ENCODE measurements at regions not wholly inside any gene's neighbourhood (a gene's known extent, or its start where the extent isn't known, plus 50 kb on each side); places are given as distances from the start of the nearest gene placed in this dataset.

GRCh38 chr1:58156831-58157230, 389.7 kb downstream of the OMA1 start:
- Histone ChIP-seq H3K36me3 (replicated peaks in 1 of 2; ENCODE audit: control extremely low read depth in 1 of 2, control insufficient read depth in 1 of 2, extremely low read depth in 1 of 2, insufficient read depth in 2 of 2, low read length in 1 of 2) (no peaks in the 10 kb centered on the region), H4K20me1 (ENCODE audit: control insufficient read depth, insufficient read depth, low read length, poor library complexity, severe bottlenecking) (no peaks in the 10 kb centered on the region), H3K27me3 (replicated peaks in 1 of 4; ENCODE audit: control extremely low read depth in 1 of 4, control insufficient read depth in 3 of 4, insufficient read depth in 4 of 4, low read length in 3 of 4) (no peaks in the 10 kb centered on the region), H3K4me1 (ENCODE audit: control insufficient read depth in 2 of 2, insufficient read depth in 2 of 2, low read length in 2 of 2) (no peaks in the 10 kb centered on the region), H3K27ac (ENCODE audit: low read length in 2 of 2) (no peak overlapping the region), H2AFZ (ENCODE audit: insufficient read depth, low read depth, low read length, poor library complexity, severe bottlenecking) (no peak overlapping the region), H3K9ac (ENCODE audit: low read length) (no peak overlapping the region), H3K4me3 (ENCODE audit: control extremely low read depth in 1 of 5, extremely low read depth in 1 of 5, insufficient read depth in 1 of 5, low read depth in 2 of 5, low read length in 4 of 5) (no peak overlapping the region), H3K4me2 (replicated peaks; ENCODE audit: low read depth, low read length, poor library complexity, severe bottlenecking) (no peak overlapping the region), H3K79me2 (ENCODE audit: control insufficient read depth, insufficient read depth, low read length) (no peaks in the 10 kb centered on the region), H3K9me3 (ENCODE audit: control extremely low read depth in 1 of 3, control insufficient read depth in 2 of 3, insufficient read depth in 1 of 3, low read length in 2 of 3) (no peaks in the 10 kb centered on the region)
- no peak overlapping the region for H3K27ac Mint-ChIP-seq
- no peak overlapping the region for H3K4me3 Mint-ChIP-seq
- peaks cover 3% of the 10 kb centered on the region for H3K27me3 Mint-ChIP-seq
- H3K9me3 Mint-ChIP-seq (ENCODE audit: insufficient read depth) = no peaks in the 10 kb centered on the region
- ChIA-PET CTCF (no interaction called here), POLR2A (no interaction called here)
- peaks cover 2% of the 10 kb centered on the region for H3K4me1 Mint-ChIP-seq
- no peak for TF ChIP-seq EZH2 (IDR thresholded peaks at IDR 0.05; ENCODE audit: borderline replicate concordance, insufficient read depth, low read depth, low read length, poor library complexity, severe bottlenecking)
- TF ChIP-seq, protein P1, sequence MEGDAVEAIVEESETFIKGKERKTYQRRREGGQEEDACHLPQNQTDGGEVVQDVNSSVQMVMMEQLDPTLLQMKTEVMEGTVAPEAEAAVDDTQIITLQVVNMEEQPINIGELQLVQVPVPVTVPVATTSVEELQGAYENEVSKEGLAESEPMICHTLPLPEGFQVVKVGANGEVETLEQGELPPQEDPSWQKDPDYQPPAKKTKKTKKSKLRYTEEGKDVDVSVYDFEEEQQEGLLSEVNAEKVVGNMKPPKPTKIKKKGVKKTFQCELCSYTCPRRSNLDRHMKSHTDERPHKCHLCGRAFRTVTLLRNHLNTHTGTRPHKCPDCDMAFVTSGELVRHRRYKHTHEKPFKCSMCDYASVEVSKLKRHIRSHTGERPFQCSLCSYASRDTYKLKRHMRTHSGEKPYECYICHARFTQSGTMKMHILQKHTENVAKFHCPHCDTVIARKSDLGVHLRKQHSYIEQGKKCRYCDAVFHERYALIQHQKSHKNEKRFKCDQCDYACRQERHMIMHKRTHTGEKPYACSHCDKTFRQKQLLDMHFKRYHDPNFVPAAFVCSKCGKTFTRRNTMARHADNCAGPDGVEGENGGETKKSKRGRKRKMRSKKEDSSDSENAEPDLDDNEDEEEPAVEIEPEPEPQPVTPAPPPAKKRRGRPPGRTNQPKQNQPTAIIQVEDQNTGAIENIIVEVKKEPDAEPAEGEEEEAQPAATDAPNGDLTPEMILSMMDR (IDR thresholded peaks at IDR 0.05) = no peak
- ATAC-seq (ENCODE audit: low read depth) (no peak), DNase-seq (no peak)
- intact Hi-C loops (cut with micrococcal nuclease) = no loop called here
- 71% methylated on average over 1 of the region's 3 CpGs for WGBS (ENCODE audit: insufficient coverage)

GRCh38 chr1:58156124-58156468, 390.4 kb downstream of the OMA1 start:
- H3K27me3 Mint-ChIP-seq = peaks cover 3% of the 10 kb centered on the region
- TF ChIP-seq, protein P1 (IDR thresholded peaks at IDR 0.05) = no peak
- no peak for TF ChIP-seq EZH2 (IDR thresholded peaks at IDR 0.05; ENCODE audit: borderline replicate concordance, insufficient read depth, low read depth, low read length, poor library complexity, severe bottlenecking)
- H2AFZ ChIP-seq (ENCODE audit: insufficient read depth, low read depth, low read length, poor library complexity, severe bottlenecking) = no peak overlapping the region
- no peaks in the 10 kb centered on the region for H3K9me3 Mint-ChIP-seq (ENCODE audit: insufficient read depth)
- DNase-seq (no peak), ATAC-seq (ENCODE audit: low read depth) (no peak)
- H3K4me1 Mint-ChIP-seq = peaks cover 2% of the 10 kb centered on the region
- H3K9me3 ChIP-seq (ENCODE audit: control extremely low read depth in 1 of 3, control insufficient read depth in 2 of 3, insufficient read depth in 1 of 3, low read length in 2 of 3) = no peaks in the 10 kb centered on the region
- ChIA-PET POLR2A (no interaction called here), CTCF (no interaction called here)
- H3K36me3 ChIP-seq (replicated peaks in 1 of 2; ENCODE audit: control extremely low read depth in 1 of 2, control insufficient read depth in 1 of 2, extremely low read depth in 1 of 2, insufficient read depth in 2 of 2, low read length in 1 of 2) = no peaks in the 10 kb centered on the region
- no peaks in the 10 kb centered on the region for H4K20me1 ChIP-seq (ENCODE audit: control insufficient read depth, insufficient read depth, low read length, poor library complexity, severe bottlenecking)
- H3K4me3 ChIP-seq (ENCODE audit: control extremely low read depth in 1 of 5, extremely low read depth in 1 of 5, insufficient read depth in 1 of 5, low read depth in 2 of 5, low read length in 4 of 5) = no peak overlapping the region
- no peak overlapping the region for H3K27ac ChIP-seq (ENCODE audit: low read length in 2 of 2)
- WGBS (ENCODE audit: insufficient coverage) = 100% methylated on average over 1 of the region's 1 CpG
- no peak overlapping the region for H3K4me3 Mint-ChIP-seq
- intact Hi-C loops (cut with micrococcal nuclease) = no loop called here
- no peak overlapping the region for H3K27ac Mint-ChIP-seq
- H3K4me2 ChIP-seq (replicated peaks; ENCODE audit: low read depth, low read length, poor library complexity, severe bottlenecking) = no peak overlapping the region
- H3K9ac ChIP-seq (ENCODE audit: low read length) = no peak overlapping the region
- H3K27me3 ChIP-seq (replicated peaks in 1 of 4; ENCODE audit: control extremely low read depth in 1 of 4, control insufficient read depth in 3 of 4, insufficient read depth in 4 of 4, low read length in 3 of 4) = no peaks in the 10 kb centered on the region
- no peaks in the 10 kb centered on the region for H3K4me1 ChIP-seq (ENCODE audit: control insufficient read depth in 2 of 2, insufficient read depth in 2 of 2, low read length in 2 of 2)
- H3K79me2 ChIP-seq (ENCODE audit: control insufficient read depth, insufficient read depth, low read length) = no peaks in the 10 kb centered on the region
